Testis (tissue), 2 donors: ENCODE measurements at regions not wholly inside any gene's neighbourhood (a gene's known extent, or its start where the extent isn't known, plus 50 kb on each side); places are given as distances from the start of the nearest gene placed in this dataset.

Experiments
- CTCF ChIP-seq, 3 experiments: fragments of 450-650 bp in 2 of 3; fragments of 200-600 bp in 1 of 3; sonication (generic) in 1 of 3; IDR thresholded peaks; one replicate each; pipeline ENCODE4 v1.5.1; 2016 to 2019; ENCODE audit warnings: antibody characterized with exemption in 3 of 3, mild to moderate bottlenecking in 2 of 3, moderate library complexity in 1 of 3
- POLR2A ChIP-seq: fragments of 450-650 bp; IDR thresholded peaks from one replicate; pipeline ENCODE4 v1.6.1; 2017; ENCODE audit warnings: antibody characterized with exemption, mild to moderate bottlenecking, moderate library complexity

DNA sequence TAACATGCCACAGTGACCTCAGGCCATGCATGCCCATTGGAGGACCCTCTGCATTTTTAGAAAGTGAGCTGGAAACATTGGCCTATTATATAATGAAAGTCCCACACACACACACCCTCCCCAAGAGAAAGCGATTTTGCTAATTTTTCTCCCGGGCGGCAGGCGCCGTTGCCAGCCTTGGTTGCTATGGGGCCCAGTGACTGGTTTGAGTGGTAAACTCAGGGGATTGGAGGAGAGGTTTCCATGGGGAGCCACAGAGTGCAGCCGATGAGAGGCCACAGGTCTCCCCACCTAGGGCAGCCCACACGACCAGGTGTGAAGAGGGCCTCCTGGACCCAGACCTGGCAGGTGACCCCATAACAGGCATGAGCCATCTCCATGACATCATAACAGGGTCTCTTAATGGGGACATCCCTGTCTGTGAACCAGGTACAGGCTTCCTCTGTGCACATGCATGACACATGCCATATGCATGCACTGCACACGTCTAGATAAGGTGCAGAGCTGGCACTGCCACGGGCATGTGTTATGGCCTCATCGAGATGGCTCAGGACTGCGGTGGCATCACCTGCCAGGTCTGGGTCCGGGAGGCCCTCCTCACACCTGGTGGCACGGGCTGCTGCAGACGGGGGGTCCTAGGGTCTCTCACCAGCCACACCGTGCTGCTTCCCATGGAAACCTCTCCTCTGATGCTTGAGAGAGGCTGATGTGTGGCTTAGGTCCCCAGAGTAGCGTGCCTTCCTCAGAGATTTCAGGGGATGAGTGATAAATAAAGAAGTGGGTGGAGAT, 144.1 kb downstream of the RBFOX3 start:
- TF ChIP-seq POLR2A = no peak
- TF ChIP-seq CTCF (IDR thresholded peaks at IDR 0.05) = no peak
